Motor neuron (in vitro differentiated cells): ENCODE measurements at regions not wholly inside any gene's neighbourhood (a gene's known extent, or its start where the extent isn't known, plus 50 kb on each side); places are given as distances from the start of the nearest gene placed in this dataset.
"Not testable (repeated sequence)": the region's sequence is repeated elsewhere in the genome, so short reads cannot be mapped to it uniquely, and the experiment has no call there.

ENCODE experiments used
- ATAC-seq, 8 experiments: fragments of 200-7000 bp; cut with Tn5 transposase; replicated peaks in 6 of 8; 2 replicates each; pipeline ENCODE4 v1.8.0; 2021; ENCODE audit warnings: mild to moderate bottlenecking in 8 of 8, moderate library complexity in 8 of 8
- H3K27ac ChIP-seq, 2 donors: fragments of 250-450 bp; sonication (Bioruptor Pico); 2 replicates each; pipeline ENCODE4 v1.9.0; 2021; ENCODE audit warnings: antibody characterized with exemption in 2 of 2, mild to moderate bottlenecking in 2 of 2, moderate library complexity in 1 of 2
- H3K4me1 ChIP-seq, 2 donors: fragments of 250-450 bp; sonication (Bioruptor Pico); replicated peaks in 1 of 2; 2 replicates each; pipeline ENCODE4 v1.6.1; 2021; ENCODE audit warnings: antibody characterized with exemption in 2 of 2, mild to moderate bottlenecking in 2 of 2, moderate library complexity in 1 of 2
- H3K4me3 ChIP-seq, 5 donors: fragments of 250-450 bp; sonication (Bioruptor Pico); 2 replicates each; pipeline ENCODE4 v1.9.0; 2021; ENCODE audit warnings: antibody characterized with exemption in 5 of 5, mild to moderate bottlenecking in 5 of 5, moderate library complexity in 4 of 5
- WGBS, 10 experiments: fragments of 450-650 bp; shearing (Covaris generic); methylation state at CpG; one replicate each; pipeline ENCODE4 v1.0.0; 2022; 5-methylcytosine and 5-hydroxymethylcytosine counted together
- in situ Hi-C, 9 experiments: fragments of 400-800 bp; cut with MboI; loops; one replicate each; pipeline ENCODE4 v1.15.0; 2021; ENCODE audit warnings: low sequenced_read_pairs in 9 of 9, low pct_unique_long_range_greater_than_20kb in 2 of 9; ENCODE audit not compliant: unreplicated experiment in 9 of 9

GRCh38 chr1:161427733-161428516 is 60.2 kb upstream of the CFAP126 start:
- no peaks in the 10 kb centered on the region for H3K4me1 ChIP-seq
- peak overlapping the region in 3 of 5 donors; percentile 8 to 32 (median 13) for H3K4me3 ChIP-seq
- H3K27ac ChIP-seq, result no peak overlapping the region
- WGBS, 10 experiments, result 1 to 36% (median 7%) methylated on average over 4 to 18 of the region's 18 CpGs
- peak in 6 of 8 experiments; percentile 55 to 92 (median 64) for ATAC-seq
- in situ Hi-C loops, result no loop called here

- ATAC-seq, H3K4me3 ChIP-seq, H3K27ac ChIP-seq, H3K4me1 ChIP-seq, in situ Hi-C loops: not testable (repeated sequence)
- no CpG with 5 or more reads among the region's 33 CpGs for WGBS, 10 experiments
Observed at GRCh38 chr1:161422914-161423313, 55.2 kb upstream of the CFAP126 start.

DNA sequence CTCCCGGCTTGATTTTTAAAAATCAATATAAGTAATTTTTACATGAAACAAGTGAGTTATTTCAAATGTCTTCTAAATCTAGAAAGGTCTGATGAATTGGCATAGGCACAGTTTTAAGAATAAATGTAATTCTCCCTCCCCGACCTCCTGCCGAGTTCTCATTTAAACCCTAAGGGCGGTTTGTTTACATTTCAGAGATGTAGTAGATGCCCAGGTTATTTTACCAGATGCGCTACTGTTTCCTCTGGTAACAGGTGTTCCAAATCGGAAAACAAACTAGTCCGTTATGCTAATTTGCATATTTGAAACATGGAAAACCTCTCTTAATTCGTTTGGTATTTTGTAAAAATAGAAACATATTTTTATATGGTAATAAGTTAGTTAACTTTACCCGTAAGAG is 53.8 kb upstream of the CFAP126 start:
- Histone ChIP-seq H3K27ac (no peak overlapping the region), H3K4me3 (peak overlapping the region in 4 of 5 donors; percentile 27 to 41 (median 30)), H3K4me1 (no peaks in the 10 kb centered on the region)
- in situ Hi-C loops, result no loop called here
- no peak for ATAC-seq
- WGBS, 10 experiments, result 14 to 66% (median 39%) methylated on average over 2 to 9 of the region's 9 CpGs

DNA sequence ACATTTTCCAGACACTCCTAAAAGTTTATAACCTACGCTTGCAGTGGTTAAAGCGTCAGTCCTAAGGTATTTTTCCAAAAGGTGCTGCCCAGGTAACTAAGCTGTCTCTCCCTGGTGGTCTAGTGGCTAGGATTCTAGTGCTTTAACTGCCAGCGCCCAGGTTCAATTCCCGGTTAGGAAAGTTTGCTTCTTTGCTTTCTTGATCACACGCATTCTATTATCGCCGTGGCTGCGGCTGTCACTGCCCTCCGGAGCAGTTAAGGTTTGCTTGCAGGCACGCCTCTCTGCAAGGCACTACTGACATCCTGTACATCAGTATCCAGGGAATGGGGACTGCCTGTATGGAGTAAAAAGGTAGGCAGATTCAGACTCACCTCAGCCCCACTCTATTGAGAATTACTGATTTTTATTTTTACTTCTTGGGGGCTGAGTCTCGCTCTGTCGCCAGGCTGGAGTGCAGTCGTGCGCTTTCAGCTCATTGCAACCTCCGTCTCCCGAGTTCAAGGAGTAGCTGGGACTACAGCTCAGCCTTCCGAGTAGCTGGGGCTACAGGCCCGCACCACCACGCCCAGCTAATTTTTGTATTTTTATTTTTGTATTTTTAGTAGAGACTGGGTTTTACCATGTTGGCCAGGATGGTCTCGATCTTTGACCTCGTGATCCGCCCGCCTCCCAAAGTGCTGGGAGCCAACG is 53.2 kb upstream of the CFAP126 start:
- H3K27ac ChIP-seq, result no peak overlapping the region
- H3K4me3 ChIP-seq, result peak overlapping the region in 4 of 5 donors; percentile 8 to 32 (median 20)
- H3K4me1 ChIP-seq, result no peaks in the 10 kb centered on the region
- ATAC-seq, result peak in 5 of 8 experiments; percentile 63 to 74 (median 66)
- in situ Hi-C loops, result no loop called here
- 9 to 100% (median 41%) methylated on average over 2 to 16 of the region's 24 CpGs; no CpG with 5 or more reads in 1 of the 10 experiments for WGBS, 10 experiments

DNA sequence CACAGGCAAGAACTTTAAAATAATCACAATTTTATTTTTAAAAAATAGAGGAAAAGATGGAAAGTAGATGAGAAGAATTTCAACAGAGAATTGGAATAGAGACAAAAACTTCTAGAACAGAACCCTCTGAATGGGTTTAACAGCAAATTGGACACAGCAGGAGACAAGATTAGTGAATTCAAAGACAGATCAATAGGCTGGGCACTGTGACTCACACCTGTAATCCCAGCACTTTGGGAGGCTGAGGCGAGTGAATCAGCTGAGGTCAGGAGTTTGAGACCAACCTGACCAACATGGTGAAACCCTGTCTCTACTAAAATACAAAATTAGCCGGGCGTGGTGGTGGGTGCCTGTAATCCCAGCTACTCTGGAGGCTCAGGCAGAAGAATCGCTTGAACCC is 49.9 kb upstream of the CFAP126 start:
- H3K4me1 ChIP-seq, ATAC-seq, H3K27ac ChIP-seq, H3K4me3 ChIP-seq, in situ Hi-C loops: not testable (repeated sequence)
- 17 to 100% (median 73%) methylated on average over 1 to 4 of the region's 4 CpGs; no CpG with 5 or more reads in 2 of the 10 experiments for WGBS, 10 experiments
